GM19452 (cell line): ENCODE measurements at regions not wholly inside any gene's neighbourhood (a gene's known extent, or its start where the extent isn't known, plus 50 kb on each side); places are given as distances from the start of the nearest gene placed in this dataset.
"Not testable (repeated sequence)": the region's sequence is repeated elsewhere in the genome, so short reads cannot be mapped to it uniquely, and the experiment has no call there.

Source experiments
- ATAC-seq: cut with Tn5 transposase; IDR thresholded peaks from one replicate; pipeline ENCODE4 v1.9.1; 2021; ENCODE audit not compliant: unreplicated experiment

- no peak for ATAC-seq
Observed at GRCh38 chr18:79595876-79596374, 83.7 kb upstream of the CTDP1 start.

- no peak for ATAC-seq
Observed at GRCh38 chr18:79596446-79597175, 83.0 kb upstream of the CTDP1 start.

DNA sequence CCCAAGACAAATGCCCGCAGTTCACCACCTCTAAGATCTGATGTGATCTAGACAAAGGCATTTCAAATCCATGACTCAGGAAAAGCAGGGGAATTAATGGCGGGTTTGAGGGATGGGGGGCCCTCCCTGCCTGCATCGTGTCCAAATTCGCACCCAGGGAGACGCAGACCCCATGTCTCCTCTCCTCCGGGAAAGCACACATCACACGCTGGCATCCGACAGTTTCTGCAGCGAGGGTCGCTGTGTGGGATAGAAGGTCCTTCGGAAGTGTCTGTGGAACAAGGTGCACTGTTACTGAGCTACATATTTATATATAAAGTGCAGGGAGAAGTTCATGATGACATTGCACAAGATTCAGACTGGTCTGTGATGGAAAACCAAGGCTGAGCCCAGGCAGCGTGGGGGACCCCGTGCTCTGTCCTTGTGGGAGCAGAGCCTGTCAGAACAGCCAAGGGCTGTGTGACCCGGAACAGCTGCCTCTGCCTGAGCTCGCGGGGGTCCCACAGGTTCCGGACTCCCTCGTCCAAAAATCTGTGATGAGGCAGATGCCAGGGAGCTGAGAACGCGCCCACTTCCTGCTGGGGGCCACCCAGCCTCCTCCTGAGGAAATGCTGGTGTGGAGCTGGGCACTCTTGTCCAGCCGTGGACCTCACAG is 82.3 kb upstream of the CTDP1 start:
- no peak for ATAC-seq

DNA sequence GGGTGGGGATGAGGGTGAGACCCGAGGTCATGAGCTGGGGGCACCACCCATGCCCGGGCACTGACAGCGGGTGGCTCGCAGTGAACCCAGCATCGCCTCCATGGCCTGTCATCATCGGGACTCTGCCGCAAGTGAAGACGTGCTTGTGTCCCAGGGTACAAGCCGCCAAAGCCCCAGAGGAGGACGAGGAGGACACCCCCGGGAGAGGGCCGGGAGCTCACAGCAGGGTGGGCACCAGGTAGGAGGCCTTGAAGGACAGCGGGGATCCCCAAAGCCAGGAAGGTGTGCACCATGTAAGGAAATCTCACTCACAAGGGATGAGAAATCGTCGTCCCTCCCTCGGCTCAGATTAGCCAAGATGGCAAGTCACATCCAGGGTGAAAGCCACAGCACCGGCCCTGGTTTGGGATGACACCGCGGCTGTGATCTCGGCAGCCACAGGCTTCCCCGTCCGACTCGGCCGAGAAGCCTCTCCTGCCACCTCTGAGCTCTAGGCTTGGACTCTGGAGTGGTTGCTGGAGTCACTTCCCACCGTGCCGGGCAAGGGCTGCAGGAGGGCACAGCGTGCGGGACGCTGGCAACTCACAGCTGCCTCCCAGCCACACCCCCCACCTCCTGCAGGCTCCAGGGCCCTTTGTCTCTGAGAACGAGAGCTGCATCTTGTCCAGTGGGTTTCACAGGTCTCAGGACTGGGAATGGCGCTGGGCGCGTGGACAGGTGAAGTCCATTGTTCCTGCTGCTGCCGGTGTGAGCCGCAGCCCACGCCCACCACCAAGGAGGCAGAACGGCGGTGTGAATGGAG is 81.6 kb upstream of the CTDP1 start:
- no peak for ATAC-seq

- ATAC-seq = no peak
Observed at GRCh38 chr18:79598633-79599175, 80.9 kb upstream of the CTDP1 start.

- no peak for ATAC-seq
Observed at GRCh38 chr18:79599441-79599931, 80.1 kb upstream of the CTDP1 start.

DNA sequence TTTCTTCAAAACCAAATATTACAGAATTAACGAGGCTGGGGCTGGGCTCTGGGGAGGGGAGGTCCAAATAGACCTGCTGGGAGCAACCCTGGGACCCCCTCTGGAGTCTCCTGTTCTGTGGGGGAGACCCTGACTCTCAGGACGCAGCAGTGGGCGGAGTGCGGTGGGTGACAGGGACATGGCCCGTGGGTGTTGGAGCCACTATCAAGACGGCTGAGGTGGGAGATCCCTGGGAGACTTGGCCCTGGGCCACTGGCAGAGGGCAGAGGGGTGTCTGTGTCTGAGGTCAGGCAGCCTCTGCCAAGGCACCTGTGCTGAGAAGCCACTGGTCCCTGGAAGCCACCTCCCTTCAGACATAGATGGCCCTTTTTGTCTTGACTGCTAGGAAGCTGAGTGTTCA is 79.5 kb upstream of the CTDP1 start:
- no peak for ATAC-seq

GRCh38 chr18:79600596-79600995 is 79.0 kb upstream of the CTDP1 start:
- no peak for ATAC-seq

DNA sequence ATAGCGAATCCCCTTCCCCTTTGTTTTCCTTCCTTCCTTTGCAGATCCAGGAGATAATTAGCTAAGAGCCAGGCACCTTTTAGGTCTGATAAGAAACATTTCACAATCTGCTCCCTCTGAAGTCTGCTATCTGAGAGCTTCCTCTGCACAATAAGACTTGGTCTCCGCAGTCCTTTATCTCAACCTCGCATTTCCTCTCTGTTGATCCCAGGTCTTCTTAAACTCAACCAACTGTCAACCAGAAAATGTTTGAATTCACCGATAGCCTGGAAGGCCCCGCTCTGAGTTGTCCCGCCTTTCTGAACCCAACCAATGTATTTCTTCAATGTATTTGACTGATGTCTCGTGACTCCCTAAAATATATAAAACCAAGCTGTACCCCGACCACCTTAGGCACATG is 78.4 kb upstream of the CTDP1 start:
- ATAC-seq = no peak

DNA sequence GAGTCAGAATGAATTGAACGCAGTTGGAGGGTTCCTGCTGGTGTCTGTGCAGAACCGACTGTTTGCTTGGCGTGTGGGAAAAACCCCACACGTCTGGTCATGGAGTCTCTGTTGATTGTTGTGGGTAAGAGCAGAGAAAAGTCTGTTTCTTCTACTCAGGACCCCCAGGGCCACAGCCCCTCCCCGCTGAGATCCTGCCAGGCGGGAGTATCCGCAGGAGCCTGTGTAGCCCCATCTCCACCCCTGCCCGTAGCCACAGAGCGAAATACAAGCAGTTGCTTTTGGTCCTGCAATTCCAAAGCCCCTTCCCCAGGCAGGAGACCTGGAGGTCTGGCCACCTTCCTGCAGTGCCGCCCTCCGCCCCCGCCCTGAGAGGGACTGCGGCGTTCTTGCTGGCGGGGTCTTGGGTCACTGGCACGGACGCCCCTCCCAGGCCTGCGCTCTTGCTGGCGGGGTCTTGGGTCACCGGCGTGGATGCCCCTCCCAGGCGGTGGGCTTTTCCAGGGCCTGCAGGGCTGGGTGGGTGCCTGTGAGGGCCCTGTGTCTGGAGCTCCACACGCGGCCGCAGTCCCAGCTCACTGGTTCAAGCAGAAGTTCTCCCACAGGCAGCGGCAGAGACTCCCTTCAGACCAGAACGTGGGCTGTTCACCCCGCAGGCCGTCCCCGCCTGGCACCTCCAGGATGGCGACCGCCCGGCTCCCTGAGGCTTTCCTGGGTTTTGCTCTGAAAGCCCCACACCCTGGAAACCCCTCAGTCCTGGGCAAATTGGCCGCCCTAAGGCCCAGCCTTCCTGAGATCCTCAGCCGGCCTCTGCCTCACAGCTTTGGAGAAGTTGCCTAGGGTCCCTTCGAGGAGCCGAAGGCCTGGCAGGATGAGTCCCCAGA is 76.0 kb upstream of the CTDP1 start:
- ATAC-seq = no peak

DNA sequence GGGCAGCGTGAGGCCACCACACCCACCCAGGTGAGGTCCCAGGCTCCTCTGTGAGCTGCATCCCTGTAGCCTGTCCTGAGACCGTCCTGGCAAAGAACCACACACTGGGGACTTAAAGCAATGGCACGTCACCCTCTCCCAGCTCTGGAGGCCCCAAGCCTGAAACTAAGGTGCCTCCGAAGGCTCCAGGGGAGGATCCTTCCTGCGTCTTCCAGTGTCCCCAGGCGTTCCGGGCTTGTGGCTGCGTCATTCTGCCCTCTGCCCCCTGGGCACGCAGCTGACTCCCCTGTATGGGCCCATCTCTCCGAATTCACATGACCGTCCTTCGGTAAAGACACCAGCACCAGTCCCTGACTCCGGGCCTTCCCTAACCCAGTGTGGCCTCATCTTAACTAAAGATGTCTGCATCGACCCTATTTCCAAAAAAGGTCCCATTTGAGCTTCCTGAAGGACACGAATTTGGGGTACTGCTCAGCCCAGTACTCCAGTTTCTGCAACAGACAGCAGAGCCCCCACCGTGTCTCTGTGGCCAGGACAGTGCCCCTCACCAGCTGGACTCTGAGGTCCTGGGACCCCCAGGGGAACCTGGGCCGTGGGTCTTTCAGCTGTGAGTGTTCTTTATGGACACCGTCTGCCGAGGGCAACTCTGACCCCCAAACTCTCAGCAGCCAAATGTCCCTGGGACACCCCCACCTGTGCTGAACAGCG is 75.2 kb upstream of the CTDP1 start:
- ATAC-seq = no peak

- no peak for ATAC-seq
Observed at GRCh38 chr18:79604913-79605880, 74.4 kb upstream of the CTDP1 start.

GRCh38 chr18:79606071-79606470 is 73.5 kb upstream of the CTDP1 start:
- ATAC-seq = not testable (repeated sequence)

- ATAC-seq = no peak
Observed at GRCh38 chr18:79606621-79607331, 72.8 kb upstream of the CTDP1 start.

DNA sequence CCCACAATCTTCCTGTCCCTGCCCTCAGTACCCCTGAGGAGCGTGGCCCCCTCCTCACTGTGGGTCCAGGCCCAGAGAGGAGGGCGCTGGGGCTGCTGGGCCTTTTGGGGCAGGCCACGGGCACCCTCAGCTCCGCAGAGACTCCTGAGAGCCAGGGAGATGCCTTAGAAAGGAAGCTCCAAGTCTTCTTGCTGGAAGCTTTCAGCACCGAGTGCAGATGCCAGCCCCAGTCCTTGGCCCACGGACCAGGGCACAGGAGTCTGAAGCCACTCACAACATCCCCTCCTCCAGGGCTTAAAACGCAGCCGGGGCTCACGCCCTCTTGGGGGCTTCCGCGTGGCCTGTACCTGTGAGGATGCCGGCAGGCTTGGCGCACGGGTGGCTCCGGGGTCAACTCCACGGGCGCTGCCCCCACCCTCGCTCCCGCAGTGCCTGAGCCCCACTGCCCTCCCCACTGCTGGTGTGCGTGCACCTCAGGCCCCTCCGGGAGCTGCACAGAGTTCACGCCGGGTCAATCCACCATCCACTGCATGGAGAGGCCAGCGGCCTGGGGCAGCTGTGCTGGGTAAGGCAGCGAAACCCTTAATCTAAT is 72.1 kb upstream of the CTDP1 start:
- no peak for ATAC-seq

DNA sequence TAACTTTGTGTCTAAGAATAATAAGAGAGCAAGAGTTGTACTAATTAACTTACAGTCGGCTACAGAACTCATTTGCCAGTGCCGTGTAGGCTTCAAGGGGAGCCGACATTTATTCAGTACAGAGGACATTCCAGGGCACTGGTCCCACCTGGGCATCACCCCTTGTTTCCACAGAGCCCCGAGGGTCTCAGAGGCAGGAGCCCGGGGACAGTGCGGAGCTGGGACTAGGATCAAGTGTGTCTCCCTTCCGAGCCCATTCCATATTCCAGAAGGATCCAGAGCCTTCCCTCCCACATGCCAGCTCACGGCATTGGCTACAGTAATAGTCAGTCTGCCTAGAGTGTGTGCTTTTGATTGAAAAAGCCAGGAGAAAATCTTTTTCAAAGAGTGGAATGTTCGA is 71.5 kb upstream of the CTDP1 start:
- no peak for ATAC-seq

DNA sequence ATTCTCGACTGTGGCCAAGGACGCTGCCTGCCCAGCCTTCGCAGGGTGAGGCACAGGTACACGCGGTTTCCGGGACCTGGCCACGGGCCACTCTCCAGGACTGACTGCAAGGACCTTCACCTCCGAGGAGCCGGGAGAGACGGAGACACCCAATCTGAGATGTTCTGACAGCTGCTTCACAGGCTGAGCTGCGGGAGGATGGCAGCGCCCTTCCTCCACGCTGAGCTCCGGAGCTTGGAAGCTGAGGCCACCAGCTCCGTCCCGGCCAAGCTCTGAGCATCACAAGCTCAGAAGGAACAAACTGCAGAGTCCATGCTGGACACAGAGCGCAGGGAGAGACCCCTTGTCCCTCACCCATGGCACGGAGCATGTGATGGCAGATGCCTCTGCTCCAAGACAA is 71.1 kb upstream of the CTDP1 start:
- no peak for ATAC-seq
